AG09309 (cell line): ENCODE measurements at regions not wholly inside any gene's neighbourhood (a gene's known extent, or its start where the extent isn't known, plus 50 kb on each side); places are given as distances from the start of the nearest gene placed in this dataset.

Experiments
- DNase-seq: peaks from one replicate; pipeline ENCODE4 v3.0.0-alpha.2; 2010; ENCODE audit warnings: low read depth
- H3K4me3 ChIP-seq: 2 replicates; pipeline ENCODE4 v1.5.1; 2011; ENCODE audit warnings: mild to moderate bottlenecking, low read depth, low read length, moderate library complexity; ENCODE audit not compliant: control insufficient read depth
- CTCF ChIP-seq: IDR thresholded peaks from 2 replicates; pipeline ENCODE4 v1.5.1; 2011; ENCODE audit warnings: mild to moderate bottlenecking, low read depth, low read length, inconsistent platforms; ENCODE audit not compliant: insufficient read depth, control insufficient read depth; ENCODE audit errors: missing control alignments

GRCh38 chr9:19516348-19516747, 107.5 kb downstream of the ACER2 start:
- DNase-seq: no peak
- H3K4me3 ChIP-seq: no peak overlapping the region
- no peak for TF ChIP-seq CTCF

GRCh38 chr9:19513671-19514275, 105.0 kb downstream of the ACER2 start:
- peak overlapping the region; percentile 8 for H3K4me3 ChIP-seq
- no peak for DNase-seq
- TF ChIP-seq CTCF: no peak

- no peak for DNase-seq
- H3K4me3 ChIP-seq: no peak overlapping the region
- no peak for TF ChIP-seq CTCF
Observed at GRCh38 chr9:19512103-19512832, 103.5 kb downstream of the ACER2 start.

- H3K4me3 ChIP-seq: no peak overlapping the region
- no peak for DNase-seq
- TF ChIP-seq CTCF: no peak
Observed at GRCh38 chr9:19511694-19512093, 102.9 kb downstream of the ACER2 start.

- TF ChIP-seq CTCF: no peak
- DNase-seq: no peak
- no peak overlapping the region for H3K4me3 ChIP-seq
Observed at GRCh38 chr9:19510907-19511306, 102.1 kb downstream of the ACER2 start.
